Activated T-helper 2 cell treated with anti-CD3 and anti-CD28 coated beads, Interferon-gamma antibody, Interleukin-2, Interleukin-4, amounts not matched to agents 10 μg/mL and 5 μg/mL and 100 μg/mL, durations not matched to agents 14 hours and 24 hours and 36 hours (primary cell): ENCODE measurements at regions not wholly inside any gene's neighbourhood (a gene's known extent, or its start where the extent isn't known, plus 50 kb on each side); places are given as distances from the start of the nearest gene placed in this dataset.
"Not testable (repeated sequence)": the region's sequence is repeated elsewhere in the genome, so short reads cannot be mapped to it uniquely, and the experiment has no call there.

ENCODE experiments used
- DNase-seq: peaks from one replicate; pipeline ENCODE4 v3.0.0; 2021; ENCODE audit warnings: low spot score
- H3K27ac Mint-ChIP-seq: one replicate; pipeline ENCODE4 v1.8.0; 2021; ENCODE audit warnings: mixed read lengths
- H3K27me3 Mint-ChIP-seq: one replicate; pipeline ENCODE4 v1.8.0; 2021; ENCODE audit warnings: low read depth, mixed read lengths
- H3K36me3 Mint-ChIP-seq: one replicate; pipeline ENCODE4 v1.8.0; 2021; ENCODE audit warnings: low read depth, mixed read lengths
- H3K4me1 Mint-ChIP-seq: one replicate; pipeline ENCODE4 v1.8.0; 2021; ENCODE audit warnings: low read depth, mixed read lengths
- H3K4me3 Mint-ChIP-seq: one replicate; pipeline ENCODE4 v1.8.0; 2021; ENCODE audit warnings: low read depth, mild to moderate bottlenecking, moderate library complexity, mixed read lengths
- H3K9me3 Mint-ChIP-seq: one replicate; pipeline ENCODE4 v1.8.0; 2021; ENCODE audit warnings: mixed read lengths
- intact Hi-C: fragments of 100-400 bp; cut with micrococcal nuclease; formaldehyde crosslinking; loops from one replicate; pipeline ENCODE4 v1.15.1; 2023

DNA sequence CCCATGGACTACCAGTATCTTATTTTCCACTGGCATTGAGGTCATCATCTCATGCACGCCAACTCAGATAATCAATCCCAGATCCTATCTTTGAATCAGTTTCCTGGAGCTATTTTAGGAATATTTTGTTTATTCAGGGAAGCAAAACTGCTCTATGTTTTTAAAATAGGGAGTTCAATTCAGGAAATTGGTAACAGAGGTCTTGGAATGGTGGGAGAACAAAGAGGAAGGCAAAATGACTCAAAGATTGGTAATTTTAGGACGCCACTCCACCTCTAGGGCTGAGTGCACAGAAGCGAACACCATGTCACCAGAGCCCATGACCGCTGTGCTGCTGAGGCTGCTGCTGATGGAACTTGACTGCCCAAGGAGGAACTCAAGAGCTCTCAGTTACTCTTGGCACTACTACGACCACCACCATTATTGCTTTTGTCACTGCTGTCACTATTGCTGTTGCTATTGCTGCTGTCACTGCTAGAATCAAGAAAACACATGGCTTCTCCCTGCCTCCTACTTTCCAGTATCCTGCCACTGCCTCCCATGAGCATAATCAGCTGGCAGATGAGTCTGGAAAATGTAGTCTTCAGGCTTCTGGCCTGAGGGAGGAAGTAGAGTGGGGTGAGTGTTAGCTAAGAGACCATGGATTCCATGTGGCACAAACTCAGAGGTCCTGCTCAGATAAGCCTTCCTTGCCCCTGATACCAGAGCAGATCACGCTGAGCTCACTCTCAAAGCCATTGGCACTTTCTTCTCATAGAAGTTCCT lies 71.6 kb upstream of the CNIH3 start:
- peaks cover 29% of the 10 kb centered on the region for H3K4me1 Mint-ChIP-seq
- intact Hi-C loops = no loop called here
- no peak for DNase-seq
- H3K27ac Mint-ChIP-seq = no peak overlapping the region
- no peaks in the 10 kb centered on the region for H3K9me3 Mint-ChIP-seq
- H3K36me3 Mint-ChIP-seq = no peaks in the 10 kb centered on the region
- no peak overlapping the region for H3K4me3 Mint-ChIP-seq
- H3K27me3 Mint-ChIP-seq = peaks cover 9% of the 10 kb centered on the region

GRCh38 chr1:224545571-224545970 lies 70.5 kb upstream of the CNIH3 start:
- H3K4me3 Mint-ChIP-seq = no peak overlapping the region
- peaks cover 24% of the 10 kb centered on the region for H3K4me1 Mint-ChIP-seq
- H3K27ac Mint-ChIP-seq = no peak overlapping the region
- no peaks in the 10 kb centered on the region for H3K36me3 Mint-ChIP-seq
- no peaks in the 10 kb centered on the region for H3K9me3 Mint-ChIP-seq
- no peak for DNase-seq
- intact Hi-C loops = no loop called here
- peaks cover 7% of the 10 kb centered on the region for H3K27me3 Mint-ChIP-seq

- intact Hi-C loops = no loop called here
- Mint-ChIP-seq H3K27me3 (peaks cover 7% of the 10 kb centered on the region), H3K36me3 (no peaks in the 10 kb centered on the region), H3K4me3 (no peak overlapping the region), H3K27ac (no peak overlapping the region), H3K4me1 (peaks cover 5% of the 10 kb centered on the region), H3K9me3 (no peaks in the 10 kb centered on the region)
- no peak for DNase-seq
Observed at GRCh38 chr1:224548676-224549075, 67.4 kb upstream of the CNIH3 start.

DNA sequence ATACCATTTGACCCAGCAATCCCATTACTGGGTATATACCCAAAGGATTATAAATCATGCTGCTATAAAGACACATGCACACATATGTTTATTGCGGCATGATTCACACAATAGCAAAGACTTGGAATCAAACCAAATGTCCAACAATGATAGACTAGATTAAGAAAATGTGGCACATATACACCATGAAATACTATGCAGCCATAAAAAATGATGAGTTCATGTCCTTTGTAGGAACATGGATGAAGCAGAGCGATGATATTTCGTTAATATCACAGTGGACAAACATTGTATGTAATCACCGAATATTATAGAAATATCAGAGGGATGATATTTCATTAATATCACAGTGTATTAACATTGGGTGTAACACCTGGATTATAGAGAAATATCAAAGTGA lies 64.9 kb upstream of the CNIH3 start:
- DNase-seq, H3K9me3 Mint-ChIP-seq, H3K4me3 Mint-ChIP-seq, H3K27me3 Mint-ChIP-seq, H3K36me3 Mint-ChIP-seq, H3K27ac Mint-ChIP-seq, H3K4me1 Mint-ChIP-seq, intact Hi-C loops: not testable (repeated sequence)

GRCh38 chr1:224554056-224554455 lies 62.1 kb upstream of the CNIH3 start:
- Mint-ChIP-seq H3K27ac (no peak overlapping the region), H3K4me3 (no peak overlapping the region), H3K4me1 (no peaks in the 10 kb centered on the region), H3K9me3 (no peaks in the 10 kb centered on the region), H3K27me3 (peaks cover 4% of the 10 kb centered on the region), H3K36me3 (no peaks in the 10 kb centered on the region)
- DNase-seq = no peak
- intact Hi-C loops = no loop called here

GRCh38 chr1:224554620-224555259 lies 61.4 kb upstream of the CNIH3 start:
- H3K4me1 Mint-ChIP-seq = no peaks in the 10 kb centered on the region
- intact Hi-C loops = no loop called here
- DNase-seq = no peak
- H3K27me3 Mint-ChIP-seq = peaks cover 4% of the 10 kb centered on the region
- H3K36me3 Mint-ChIP-seq = no peaks in the 10 kb centered on the region
- no peak overlapping the region for H3K4me3 Mint-ChIP-seq
- H3K9me3 Mint-ChIP-seq = no peaks in the 10 kb centered on the region
- no peak overlapping the region for H3K27ac Mint-ChIP-seq

DNA sequence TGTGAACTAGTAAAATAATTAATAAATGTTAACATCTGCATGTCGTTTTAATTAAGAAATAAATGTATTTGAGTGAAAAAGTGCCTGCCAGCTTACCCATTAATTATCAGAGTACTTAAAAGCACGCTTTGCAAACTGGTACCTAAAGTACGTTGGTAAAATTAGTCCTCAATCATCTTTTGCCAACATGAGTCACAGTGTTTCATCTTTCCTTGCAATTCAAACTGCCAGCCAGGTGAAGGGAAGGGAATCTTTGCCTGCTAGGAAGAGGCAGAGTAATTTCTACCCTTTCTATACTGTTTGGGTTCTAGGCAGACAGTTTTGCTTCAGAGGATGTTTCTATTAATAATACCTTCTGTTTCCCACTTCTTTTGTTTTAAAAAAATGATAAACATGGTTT lies 57.2 kb upstream of the CNIH3 start:
- Mint-ChIP-seq H3K9me3 (no peaks in the 10 kb centered on the region), H3K27ac (no peak overlapping the region), H3K4me1 (no peaks in the 10 kb centered on the region), H3K36me3 (no peaks in the 10 kb centered on the region), H3K4me3 (no peak overlapping the region), H3K27me3 (peaks cover 4% of the 10 kb centered on the region)
- DNase-seq = no peak
- intact Hi-C loops = no loop called here

DNA sequence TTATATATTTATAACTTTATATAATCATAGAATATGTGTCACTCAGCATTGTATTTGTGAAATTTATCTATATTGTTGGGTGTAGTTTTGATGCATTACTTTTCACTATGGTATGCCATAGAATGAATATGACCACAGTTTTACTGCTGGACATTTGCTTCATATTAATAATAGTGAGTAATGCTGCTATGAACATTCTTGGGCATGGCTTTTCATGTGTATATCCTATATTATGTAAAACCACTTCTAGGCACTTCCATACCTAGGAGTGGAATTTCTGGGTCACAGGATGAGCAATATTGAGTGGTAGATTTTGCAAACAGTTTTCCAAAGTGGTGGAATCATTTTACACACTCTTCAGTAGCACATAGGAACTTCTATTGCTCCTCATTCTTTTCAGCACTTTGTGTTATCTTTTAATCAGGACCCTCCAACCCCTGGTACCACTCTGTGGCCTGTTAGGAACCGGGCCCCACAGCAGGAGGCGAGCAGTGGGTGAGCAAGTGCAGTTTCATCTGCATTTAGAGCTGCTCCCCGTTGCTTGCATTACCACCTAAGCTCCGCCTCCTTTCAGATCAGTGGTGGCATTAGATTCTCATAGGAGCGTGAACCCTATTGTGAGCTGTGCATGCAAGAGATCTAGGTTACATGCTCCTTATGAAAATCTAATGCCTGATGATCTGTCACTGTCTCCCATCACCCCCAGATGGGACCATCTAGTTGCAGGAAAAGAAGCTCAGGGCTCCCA lies 56.0 kb upstream of the CNIH3 start:
- Mint-ChIP-seq H3K4me1 (no peaks in the 10 kb centered on the region), H3K27ac (no peak overlapping the region), H3K27me3 (no peaks in the 10 kb centered on the region), H3K36me3 (no peaks in the 10 kb centered on the region), H3K4me3 (no peak overlapping the region), H3K9me3 (no peaks in the 10 kb centered on the region)
- DNase-seq = no peak
- intact Hi-C loops = no loop called here

DNA sequence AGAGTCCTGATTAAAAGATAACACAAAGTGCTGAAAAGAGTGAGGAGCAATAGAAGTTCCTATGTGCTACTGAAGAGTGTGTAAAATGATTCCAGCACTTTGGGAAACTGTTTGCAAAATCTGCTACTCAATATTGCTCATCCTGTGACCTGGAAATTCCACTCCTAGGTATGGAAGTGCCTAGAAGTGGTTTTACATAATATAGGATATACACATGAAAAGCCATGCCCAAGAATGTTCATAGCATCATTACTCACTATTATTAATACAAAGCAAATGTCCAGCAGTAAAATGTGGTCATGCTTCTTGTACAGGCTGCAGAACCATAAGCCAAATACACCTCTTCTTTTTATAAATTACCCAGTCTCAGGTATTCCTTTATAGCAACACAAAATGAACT lies 53.2 kb upstream of the CNIH3 start:
- H3K36me3 Mint-ChIP-seq, H3K27ac Mint-ChIP-seq, H3K4me1 Mint-ChIP-seq, H3K9me3 Mint-ChIP-seq, DNase-seq, intact Hi-C loops, H3K4me3 Mint-ChIP-seq, H3K27me3 Mint-ChIP-seq: not testable (repeated sequence)

- Mint-ChIP-seq H3K4me1 (no peaks in the 10 kb centered on the region), H3K4me3 (no peak overlapping the region), H3K27ac (no peak overlapping the region), H3K36me3 (no peaks in the 10 kb centered on the region), H3K9me3 (no peaks in the 10 kb centered on the region), H3K27me3 (peaks cover 3% of the 10 kb centered on the region)
- intact Hi-C loops = no loop called here
- no peak for DNase-seq
Observed at GRCh38 chr1:224563666-224564065, 52.5 kb upstream of the CNIH3 start.

DNA sequence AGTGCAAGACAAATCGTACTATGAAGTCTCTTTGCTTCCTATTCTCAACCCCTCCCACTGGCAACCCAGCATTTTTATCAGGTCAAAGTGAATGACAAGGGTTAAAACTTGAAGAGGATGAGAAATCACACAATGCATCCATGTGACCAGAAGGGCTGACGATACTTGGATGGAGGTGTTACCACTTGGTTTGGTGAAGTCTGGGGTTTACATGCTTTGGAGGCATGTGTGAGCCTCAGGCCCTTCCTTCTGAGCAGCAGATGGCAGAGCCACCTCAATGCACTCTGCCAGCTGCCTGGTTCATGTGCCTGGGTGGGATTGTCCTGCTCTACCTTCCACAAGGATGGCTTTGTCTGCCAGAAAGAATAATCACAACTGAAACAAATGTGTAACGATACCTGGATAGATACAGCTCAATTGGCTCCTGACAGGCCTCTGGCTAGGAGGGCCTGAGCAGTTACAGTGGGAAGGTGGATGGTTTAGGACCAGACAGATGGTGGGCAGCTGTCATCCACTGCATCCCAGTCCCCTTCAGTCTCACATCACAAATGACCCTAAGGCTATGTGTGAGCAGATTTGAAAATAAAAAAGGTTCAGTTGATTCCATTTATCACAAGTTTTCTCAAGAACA lies 51.5 kb upstream of the CNIH3 start:
- intact Hi-C loops = no loop called here
- H3K36me3 Mint-ChIP-seq = no peaks in the 10 kb centered on the region

DNA sequence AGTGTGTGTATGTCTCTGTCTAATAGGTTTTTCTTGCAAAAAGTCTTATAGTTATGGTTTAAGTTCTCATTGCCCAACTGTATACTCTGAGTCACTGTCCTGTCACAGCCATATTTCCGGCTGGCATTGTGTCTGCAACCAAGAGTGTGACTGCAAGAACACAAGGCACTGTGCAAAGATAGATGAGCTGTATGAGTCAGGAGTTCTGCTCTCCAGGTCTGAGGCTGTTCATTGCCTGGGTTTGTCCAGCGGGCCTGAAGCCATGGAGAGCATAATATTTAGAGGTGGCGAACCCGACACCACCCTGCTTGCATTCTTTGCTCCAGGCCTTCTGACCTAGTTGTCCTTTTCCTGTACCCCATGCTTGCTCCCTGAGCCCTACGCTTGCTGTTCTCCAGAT lies 50.9 kb upstream of the CNIH3 start:
- intact Hi-C loops = no loop called here
- Mint-ChIP-seq H3K27ac (no peak overlapping the region), H3K27me3 (peaks cover 3% of the 10 kb centered on the region), H3K9me3 (no peaks in the 10 kb centered on the region), H3K36me3 (no peaks in the 10 kb centered on the region), H3K4me1 (no peaks in the 10 kb centered on the region), H3K4me3 (no peak overlapping the region)
- no peak for DNase-seq

More for the DNA sequence above, 51.5 kb upstream of the CNIH3 start:
- Mint-ChIP-seq H3K27ac (no peak overlapping the region), H3K27me3 (peaks cover 3% of the 10 kb centered on the region), H3K9me3 (no peaks in the 10 kb centered on the region), H3K4me3 (no peak overlapping the region), H3K4me1 (no peaks in the 10 kb centered on the region)
- no peak for DNase-seq
